ENCODE measurements at regions not wholly inside any gene's neighbourhood (a gene's known extent, or its start where the extent isn't known, plus 50 kb on each side); places are given as distances from the start of the nearest gene placed in this dataset.
"Not testable (repeated sequence)": the region's sequence is repeated elsewhere in the genome, so short reads cannot be mapped to it uniquely, and the experiment has no call there.

GRCh38 chr17:55898195-55898594, 147.3 kb downstream of the PCTP start:
- DNase-seq (ENCODE audit: missing footprints): no peak
- intact Hi-C loops (cut with DNase I): no loop called here
- peak; percentile 46 for ATAC-seq

GRCh38 chr17:55900188-55900587, 149.3 kb downstream of the PCTP start:
- intact Hi-C loops (cut with DNase I): no loop called here
- DNase-seq (ENCODE audit: missing footprints): no peak
- ATAC-seq: no peak

GRCh38 chr17:55903028-55903690, 152.3 kb downstream of the PCTP start:
- intact Hi-C loops (cut with DNase I): no loop called here
- no peak for ATAC-seq
- DNase-seq (ENCODE audit: missing footprints): no peak

- no peak for ATAC-seq
- intact Hi-C loops (cut with DNase I): no loop called here
- DNase-seq (ENCODE audit: missing footprints): no peak
Observed at GRCh38 chr17:55909776-55910175, 158.9 kb downstream of the PCTP start.

- intact Hi-C loops (cut with DNase I): no loop called here
- DNase-seq (ENCODE audit: missing footprints) (no peak), ATAC-seq (no peak)
Observed at GRCh38 chr17:55911186-55911585, 160.3 kb downstream of the PCTP start.

GRCh38 chr17:55925440-55925839, 174.6 kb downstream of the PCTP start:
- intact Hi-C loops (cut with DNase I): loop anchor here (10.0 kb wide), 1 partner anchor 59 kb away; no protein-coding TSS in a partner anchor
- no peak for ATAC-seq
- no peak for DNase-seq (ENCODE audit: missing footprints)

- intact Hi-C loops (cut with DNase I): loop anchor here (10.0 kb wide), 1 partner anchor 58 kb away; no protein-coding TSS in a partner anchor
- DNase-seq (ENCODE audit: missing footprints) (no peak), ATAC-seq (no peak)
Observed at GRCh38 chr17:55926276-55926990, 175.6 kb downstream of the PCTP start.

- no peak for DNase-seq (ENCODE audit: missing footprints)
- no peak for ATAC-seq
- intact Hi-C loops (cut with DNase I): no loop called here
Observed at GRCh38 chr17:55930291-55930809, 179.5 kb downstream of the PCTP start.

- intact Hi-C loops (cut with DNase I): no loop called here
- ATAC-seq: no peak
Observed at GRCh38 chr17:55931446-55931845, 180.6 kb downstream of the PCTP start.

GRCh38 chr17:55932973-55933372, 182.1 kb downstream of the PCTP start:
- intact Hi-C loops (cut with DNase I): no loop called here
- DNase-seq (ENCODE audit: missing footprints) (no peak), ATAC-seq (no peak)

More at GRCh38 chr17:55931446-55931845, 180.6 kb downstream of the PCTP start:
- DNase-seq (ENCODE audit: missing footprints): no peak

- intact Hi-C loops (cut with DNase I); ATAC-seq; DNase-seq (ENCODE audit: missing footprints): not testable (repeated sequence)
Observed at GRCh38 chr17:55939181-55939810, 188.4 kb downstream of the PCTP start.

GRCh38 chr17:55959756-55960155, 193.5 kb upstream of the ANKFN1 start:
- DNase-seq (ENCODE audit: missing footprints): no peak
- intact Hi-C loops (cut with DNase I): no loop called here
- no peak for ATAC-seq

- no peak for ATAC-seq
- intact Hi-C loops (cut with DNase I): no loop called here
- DNase-seq (ENCODE audit: missing footprints): no peak
Observed at GRCh38 chr17:55961386-55961785, 191.9 kb upstream of the ANKFN1 start.

- DNase-seq (ENCODE audit: missing footprints) (peak; percentile 64), ATAC-seq (no peak)
- intact Hi-C loops (cut with DNase I): no loop called here
Observed at GRCh38 chr17:55962951-55963401, 190.3 kb upstream of the ANKFN1 start.

- no peak for DNase-seq (ENCODE audit: missing footprints)
- ATAC-seq: no peak
- intact Hi-C loops (cut with DNase I): no loop called here
Observed at GRCh38 chr17:55964191-55964590, 189.1 kb upstream of the ANKFN1 start.

- intact Hi-C loops (cut with DNase I): no loop called here
- DNase-seq (ENCODE audit: missing footprints) (no peak), ATAC-seq (no peak)
Observed at GRCh38 chr17:55965051-55965450, 188.2 kb upstream of the ANKFN1 start.

- DNase-seq (ENCODE audit: missing footprints) (no peak), ATAC-seq (no peak)
- intact Hi-C loops (cut with DNase I): no loop called here
Observed at GRCh38 chr17:55969562-55970324, 183.5 kb upstream of the ANKFN1 start.

- no peak for DNase-seq (ENCODE audit: missing footprints)
- intact Hi-C loops (cut with DNase I): loop anchor here (5.0 kb wide), 1 partner anchor 36 kb away; no protein-coding TSS in a partner anchor
Observed at GRCh38 chr17:55978578-55978977, 174.7 kb upstream of the ANKFN1 start.

GRCh38 chr17:55983096-55983495, 170.2 kb upstream of the ANKFN1 start:
- intact Hi-C loops (cut with DNase I): loop anchor here (10.0 kb wide), 1 partner anchor 58 kb away; no protein-coding TSS in a partner anchor
- ATAC-seq (no peak), DNase-seq (ENCODE audit: missing footprints) (no peak)

More at GRCh38 chr17:55978578-55978977, 174.7 kb upstream of the ANKFN1 start:
- no peak for ATAC-seq
